GM12874 (cell line): ENCODE measurements at regions not wholly inside any gene's neighbourhood (a gene's known extent, or its start where the extent isn't known, plus 50 kb on each side); places are given as distances from the start of the nearest gene placed in this dataset.

Source experiments
- TF ChIP-seq, protein P1 (sequence below): IDR thresholded peaks from 2 replicates; pipeline ENCODE4 v1.5.1; 2011; ENCODE audit warnings: low read depth, mild to moderate bottlenecking, control low read depth, low read length, moderate library complexity; ENCODE audit not compliant: insufficient read depth

DNA sequence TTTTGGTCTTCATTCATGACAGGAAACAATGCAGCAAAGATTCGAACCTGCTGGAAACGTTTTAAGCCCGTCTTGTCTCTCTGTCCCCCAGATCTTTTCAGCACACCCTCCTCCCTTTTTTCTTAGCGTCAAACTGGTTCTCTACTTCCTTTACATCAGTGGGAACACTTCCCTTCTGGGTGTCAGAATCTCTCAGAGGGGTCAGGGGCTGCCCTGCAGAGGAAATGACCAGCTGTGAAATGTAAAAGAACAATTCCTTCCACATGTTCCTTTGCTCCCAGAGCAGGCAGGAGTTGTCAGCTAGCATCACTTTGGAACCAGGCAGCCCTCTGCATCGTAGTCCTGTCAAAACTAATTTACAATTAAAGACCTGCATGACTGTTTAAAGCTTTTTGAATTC lies 619.0 kb downstream of the TFAP2A start:
- TF ChIP-seq, protein P1, sequence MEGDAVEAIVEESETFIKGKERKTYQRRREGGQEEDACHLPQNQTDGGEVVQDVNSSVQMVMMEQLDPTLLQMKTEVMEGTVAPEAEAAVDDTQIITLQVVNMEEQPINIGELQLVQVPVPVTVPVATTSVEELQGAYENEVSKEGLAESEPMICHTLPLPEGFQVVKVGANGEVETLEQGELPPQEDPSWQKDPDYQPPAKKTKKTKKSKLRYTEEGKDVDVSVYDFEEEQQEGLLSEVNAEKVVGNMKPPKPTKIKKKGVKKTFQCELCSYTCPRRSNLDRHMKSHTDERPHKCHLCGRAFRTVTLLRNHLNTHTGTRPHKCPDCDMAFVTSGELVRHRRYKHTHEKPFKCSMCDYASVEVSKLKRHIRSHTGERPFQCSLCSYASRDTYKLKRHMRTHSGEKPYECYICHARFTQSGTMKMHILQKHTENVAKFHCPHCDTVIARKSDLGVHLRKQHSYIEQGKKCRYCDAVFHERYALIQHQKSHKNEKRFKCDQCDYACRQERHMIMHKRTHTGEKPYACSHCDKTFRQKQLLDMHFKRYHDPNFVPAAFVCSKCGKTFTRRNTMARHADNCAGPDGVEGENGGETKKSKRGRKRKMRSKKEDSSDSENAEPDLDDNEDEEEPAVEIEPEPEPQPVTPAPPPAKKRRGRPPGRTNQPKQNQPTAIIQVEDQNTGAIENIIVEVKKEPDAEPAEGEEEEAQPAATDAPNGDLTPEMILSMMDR = no peak

DNA sequence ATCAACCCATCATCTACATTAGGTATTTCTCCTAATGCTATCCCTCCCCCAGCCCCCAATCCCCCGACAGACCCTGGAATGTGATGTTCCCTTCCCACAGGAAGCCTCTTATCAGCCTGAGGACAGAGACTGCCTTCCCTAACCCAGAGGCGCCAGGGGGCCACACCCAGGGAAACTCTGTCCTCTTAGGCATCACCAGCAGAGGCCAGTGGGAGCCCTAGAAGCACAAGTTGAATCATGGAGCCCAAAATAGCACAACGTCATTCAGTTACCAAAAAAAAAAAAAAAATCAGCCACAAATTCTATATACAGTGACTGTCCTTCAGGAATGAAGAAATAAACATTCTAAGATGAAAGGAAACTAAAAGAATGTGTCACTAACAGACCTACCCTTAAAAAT lies 625.7 kb downstream of the TFAP2A start:
- TF ChIP-seq, protein P1 = no peak

DNA sequence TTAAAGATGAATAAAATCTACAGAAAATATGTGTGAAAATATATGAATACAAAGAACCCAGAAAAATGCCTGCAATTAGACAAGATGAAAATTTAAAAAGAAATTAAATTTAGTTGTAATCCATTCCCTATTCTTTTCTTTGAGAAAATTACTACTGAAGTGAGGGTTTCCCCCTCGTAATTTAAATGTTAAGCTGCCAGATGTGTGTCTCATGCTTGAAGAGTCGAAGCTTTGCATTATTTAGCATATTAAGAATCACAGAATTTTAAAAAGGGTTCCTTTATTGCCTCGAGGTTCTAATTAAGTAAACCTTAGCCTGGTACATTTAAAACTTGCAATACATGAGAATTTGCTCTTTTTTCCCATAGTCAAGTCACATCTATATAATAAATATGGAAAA lies 630.1 kb downstream of the TFAP2A start:
- TF ChIP-seq, protein P1 = no peak

DNA sequence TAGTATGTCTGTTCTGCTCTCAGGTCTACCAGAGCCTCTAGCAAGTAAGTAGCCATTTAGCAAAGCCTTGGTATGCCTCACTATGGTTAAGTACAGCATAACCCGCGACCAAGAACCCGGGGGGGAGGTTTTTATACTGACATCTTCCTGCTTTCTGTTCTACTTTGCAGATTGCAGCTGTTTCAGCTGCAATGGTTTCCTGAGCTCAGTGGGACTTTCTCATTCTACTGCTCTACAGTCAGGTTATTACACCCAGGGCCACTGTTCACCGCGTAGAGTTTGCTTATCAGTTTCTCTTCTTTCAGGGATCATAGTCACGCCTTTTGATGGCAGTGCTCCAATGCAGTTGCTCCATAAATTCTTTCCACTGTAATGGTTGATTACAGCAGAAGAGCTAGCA lies 631.3 kb downstream of the TFAP2A start:
- TF ChIP-seq, protein P1 = no peak

DNA sequence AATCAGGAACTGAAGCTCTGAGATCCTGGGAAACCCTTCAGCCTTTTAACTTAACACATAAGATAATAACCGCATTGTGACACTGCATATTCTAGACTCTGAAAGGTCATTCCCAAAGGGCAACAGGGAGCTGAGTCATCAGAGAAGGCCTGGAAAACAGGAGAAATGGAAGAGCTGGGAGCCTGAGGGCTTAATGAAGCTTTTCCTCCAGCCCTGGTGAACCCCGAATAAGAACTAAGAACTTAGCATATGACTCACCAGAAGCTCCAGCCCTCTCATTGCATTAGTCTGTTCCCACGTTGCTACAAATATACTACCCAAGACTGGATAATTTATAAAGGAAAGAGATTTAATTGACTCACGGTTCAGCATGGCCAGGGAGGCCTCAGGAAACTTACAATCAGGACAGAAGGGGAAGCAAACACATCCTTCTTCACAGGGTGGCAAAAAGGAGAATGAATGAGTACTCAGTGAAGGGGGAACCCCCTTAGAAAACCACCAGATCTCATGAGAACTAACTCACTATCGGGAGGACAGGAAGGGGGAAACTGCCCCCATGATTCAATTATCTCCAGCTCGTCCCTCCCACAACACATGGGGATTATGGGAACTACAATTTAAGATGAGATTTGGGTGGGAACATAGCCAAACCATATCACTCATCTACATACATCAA lies 648.5 kb downstream of the TFAP2A start:
- TF ChIP-seq, protein P1 = no peak

DNA sequence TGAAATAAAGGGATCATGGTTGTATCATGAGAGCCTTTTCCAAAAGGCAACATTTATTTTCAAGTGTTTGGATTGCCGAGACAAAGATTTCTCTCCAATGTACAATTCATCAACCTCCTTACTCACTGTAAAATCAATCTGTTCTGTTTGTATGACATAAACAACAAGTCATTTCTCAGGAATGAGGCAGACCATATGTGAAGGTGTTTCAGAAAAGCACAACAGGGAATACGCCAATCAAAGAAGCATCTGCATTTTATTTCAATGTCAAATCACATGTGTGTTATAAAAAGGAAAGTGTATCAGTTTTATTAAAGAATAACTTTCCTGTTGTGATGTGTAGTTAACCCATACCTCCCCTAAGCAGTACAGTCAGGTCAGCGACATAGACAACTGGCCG lies 653.7 kb downstream of the TFAP2A start:
- TF ChIP-seq, protein P1 = no peak

DNA sequence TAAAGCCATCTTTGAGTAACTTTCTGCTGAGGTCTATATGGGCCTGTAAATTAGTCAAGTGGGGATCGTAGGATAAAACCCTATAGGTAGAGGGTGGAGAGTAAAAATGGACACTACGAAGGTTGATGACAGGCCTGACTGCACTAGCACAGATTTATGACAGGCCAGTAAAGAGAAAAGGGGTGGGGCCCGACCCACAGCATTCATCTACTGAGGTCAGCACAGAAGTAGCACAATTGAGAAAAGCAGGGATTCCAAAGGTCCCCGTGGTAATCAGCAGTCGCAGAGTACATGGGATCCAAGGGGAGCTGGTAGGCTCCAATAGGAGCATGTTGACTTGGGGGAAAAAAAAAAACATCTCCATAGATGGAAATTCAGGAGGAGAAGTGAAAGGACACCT lies 660.4 kb downstream of the TFAP2A start:
- TF ChIP-seq, protein P1 = no peak
